IPS-18a (cell line): ENCODE measurements at regions not wholly inside any gene's neighbourhood (a gene's known extent, or its start where the extent isn't known, plus 50 kb on each side); places are given as distances from the start of the nearest gene placed in this dataset.

Source experiments
- H3K27ac ChIP-seq: one replicate; pipeline ENCODE4 v1.5.1; 2013; ENCODE audit warnings: low read length
- H3K27me3 ChIP-seq: one replicate; pipeline ENCODE4 v1.6.1; 2013; ENCODE audit warnings: mild to moderate bottlenecking, low read length; ENCODE audit not compliant: control insufficient read depth, insufficient read depth
- H3K36me3 ChIP-seq: one replicate; pipeline ENCODE4 v1.6.1; 2013; ENCODE audit warnings: low read depth, low read length; ENCODE audit not compliant: control insufficient read depth
- H3K4me1 ChIP-seq: one replicate; pipeline ENCODE4 v1.6.1; 2013; ENCODE audit warnings: low read depth, low read length; ENCODE audit not compliant: control insufficient read depth
- H3K4me3 ChIP-seq: one replicate; pipeline ENCODE4 v1.5.1; 2013; ENCODE audit warnings: low read length
- H3K9ac ChIP-seq: one replicate; pipeline ENCODE4 v1.6.1; 2013; ENCODE audit warnings: mild to moderate bottlenecking, low read length, moderate library complexity
- H3K9me3 ChIP-seq: one replicate; pipeline ENCODE4 v1.6.1; 2013; ENCODE audit warnings: low read depth, low read length; ENCODE audit not compliant: control insufficient read depth

DNA sequence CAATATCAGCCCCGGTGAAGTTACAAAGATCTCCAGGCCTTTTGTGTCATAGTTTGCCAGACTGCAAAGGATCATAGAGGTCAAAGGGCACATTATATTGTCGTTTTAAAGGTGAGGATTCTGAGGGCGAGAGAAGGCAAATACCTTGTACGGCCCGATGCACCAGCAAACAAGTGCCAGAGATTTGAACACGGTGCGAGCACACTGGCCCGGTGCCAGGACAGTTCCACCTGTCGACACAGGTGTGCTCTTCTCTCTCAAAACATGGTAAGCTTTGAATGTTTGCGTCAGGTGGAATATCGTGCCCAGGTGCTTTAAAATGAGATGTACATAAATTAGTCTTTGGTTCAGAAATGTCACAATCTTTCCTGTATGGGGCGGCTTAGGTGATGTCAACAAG, 776.1 kb upstream of the ID2 start:
- H3K9me3 ChIP-seq, result no peaks in the 10 kb centered on the region
- no peak overlapping the region for H3K27ac ChIP-seq
- H3K36me3 ChIP-seq, result no peaks in the 10 kb centered on the region
- peaks cover 7% of the 10 kb centered on the region for H3K4me1 ChIP-seq
- H3K27me3 ChIP-seq, result no peaks in the 10 kb centered on the region
- H3K4me3 ChIP-seq, result no peak overlapping the region
- H3K9ac ChIP-seq, result no peak overlapping the region

DNA sequence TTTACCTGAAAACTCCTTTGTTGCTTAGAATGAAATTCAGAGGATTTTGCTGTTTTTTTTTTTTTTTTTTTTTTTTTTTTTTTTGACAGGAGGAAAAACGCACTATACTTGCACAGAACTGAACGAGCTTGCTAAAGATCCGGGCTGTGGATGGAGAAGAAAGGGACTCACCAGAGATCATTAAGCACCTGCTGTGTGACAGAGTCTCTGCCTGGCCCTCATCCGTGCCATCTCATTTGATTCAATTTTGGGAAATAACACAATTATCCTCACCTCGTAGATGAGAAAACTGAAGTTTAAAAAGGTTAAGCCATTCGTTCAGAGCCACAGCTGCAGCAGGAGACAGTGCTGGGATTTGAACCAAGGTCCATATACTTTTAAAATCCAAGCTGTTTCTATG, 775.4 kb upstream of the ID2 start:
- Histone ChIP-seq H3K27me3 (no peaks in the 10 kb centered on the region), H3K36me3 (no peaks in the 10 kb centered on the region), H3K27ac (no peak overlapping the region), H3K9me3 (no peaks in the 10 kb centered on the region), H3K9ac (no peak overlapping the region), H3K4me3 (no peak overlapping the region), H3K4me1 (peaks cover 5% of the 10 kb centered on the region)

DNA sequence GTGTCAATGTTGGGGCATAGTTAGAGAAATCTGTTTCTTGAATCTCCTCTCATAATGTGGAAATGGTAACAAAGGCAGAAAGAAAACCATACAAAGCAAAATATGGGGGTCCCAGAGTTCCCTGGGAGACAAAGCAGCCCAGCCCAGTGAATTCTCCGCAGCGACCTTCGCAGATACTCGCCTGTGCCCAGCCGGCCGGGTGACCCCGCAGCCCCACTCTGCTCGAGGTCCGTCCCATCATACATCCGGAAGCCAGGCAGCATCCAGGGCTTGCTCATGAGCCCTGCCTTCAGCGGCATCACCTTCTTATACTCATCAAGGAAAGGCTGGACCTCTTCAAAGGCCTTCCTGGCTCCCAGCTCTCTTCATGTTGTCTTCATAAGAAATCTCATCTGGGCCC, 774.8 kb upstream of the ID2 start:
- no peaks in the 10 kb centered on the region for H3K9me3 ChIP-seq
- H3K9ac ChIP-seq, result no peak overlapping the region
- no peaks in the 10 kb centered on the region for H3K27me3 ChIP-seq
- no peaks in the 10 kb centered on the region for H3K36me3 ChIP-seq
- H3K27ac ChIP-seq, result no peak overlapping the region
- H3K4me1 ChIP-seq, result peaks cover 5% of the 10 kb centered on the region
- no peak overlapping the region for H3K4me3 ChIP-seq

DNA sequence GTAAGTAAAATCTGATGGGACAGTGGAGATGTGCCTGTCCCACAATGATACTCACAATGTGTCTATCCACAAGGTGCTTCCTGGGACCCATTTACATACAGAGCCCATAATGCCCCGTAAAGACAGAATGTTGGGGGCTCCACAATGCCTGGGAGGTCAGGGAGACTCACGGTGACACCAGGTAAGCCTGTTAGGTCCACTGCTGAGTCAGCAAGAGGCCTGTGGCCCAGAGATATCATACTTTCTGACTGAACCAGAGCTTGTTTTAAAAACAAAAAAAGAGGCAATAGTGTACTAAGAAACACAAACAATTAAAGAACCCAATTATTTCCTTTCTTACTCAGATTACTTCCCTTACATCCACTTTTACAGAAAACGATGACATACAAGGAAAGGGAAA, 771.1 kb upstream of the ID2 start:
- Histone ChIP-seq H3K36me3 (no peaks in the 10 kb centered on the region), H3K27ac (no peak overlapping the region), H3K4me3 (no peak overlapping the region), H3K27me3 (no peaks in the 10 kb centered on the region), H3K4me1 (peaks cover 11% of the 10 kb centered on the region), H3K9ac (no peak overlapping the region), H3K9me3 (no peaks in the 10 kb centered on the region)

DNA sequence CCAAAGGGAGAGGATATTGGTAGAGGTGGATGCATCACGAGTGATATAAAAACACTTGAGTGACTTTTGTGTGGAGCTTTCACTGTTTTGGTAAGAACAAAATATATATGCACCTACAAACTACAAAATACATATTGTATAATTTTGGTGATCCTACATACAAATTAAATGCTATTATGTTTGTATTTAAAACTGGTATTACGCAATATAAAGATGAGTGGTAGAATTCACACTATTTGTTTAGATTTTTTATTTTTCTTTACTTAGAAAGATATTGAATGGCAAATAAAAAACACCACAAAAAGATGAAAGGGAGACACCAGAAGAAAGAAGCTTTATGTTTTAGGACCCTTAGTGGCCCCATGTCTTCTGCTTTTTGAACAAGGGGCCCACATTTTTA, 770.7 kb upstream of the ID2 start:
- Histone ChIP-seq H3K9me3 (no peaks in the 10 kb centered on the region), H3K36me3 (no peaks in the 10 kb centered on the region), H3K4me1 (peaks cover 10% of the 10 kb centered on the region), H3K27me3 (no peaks in the 10 kb centered on the region), H3K27ac (no peak overlapping the region), H3K4me3 (no peak overlapping the region), H3K9ac (no peak overlapping the region)

DNA sequence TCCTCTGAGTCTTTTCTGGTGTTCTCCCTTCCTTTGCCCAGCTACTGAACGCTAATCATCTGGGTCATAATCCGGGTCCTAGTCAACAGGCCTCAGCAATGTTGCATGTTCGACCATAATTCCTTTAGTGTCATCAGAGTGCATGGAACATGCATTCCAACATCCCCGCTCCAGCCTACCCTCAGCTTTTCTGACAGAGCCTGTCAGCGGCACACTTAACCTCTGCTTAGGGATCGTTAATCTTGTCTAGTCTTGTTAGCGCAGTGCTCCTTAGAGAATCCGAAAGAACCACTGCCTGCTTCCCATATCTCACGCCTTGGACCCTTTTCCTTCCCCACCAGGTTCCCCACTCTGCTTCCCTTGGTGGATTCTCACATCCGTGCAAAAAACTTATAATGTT, 767.9 kb upstream of the ID2 start:
- no peaks in the 10 kb centered on the region for H3K27me3 ChIP-seq
- no peaks in the 10 kb centered on the region for H3K9me3 ChIP-seq

DNA sequence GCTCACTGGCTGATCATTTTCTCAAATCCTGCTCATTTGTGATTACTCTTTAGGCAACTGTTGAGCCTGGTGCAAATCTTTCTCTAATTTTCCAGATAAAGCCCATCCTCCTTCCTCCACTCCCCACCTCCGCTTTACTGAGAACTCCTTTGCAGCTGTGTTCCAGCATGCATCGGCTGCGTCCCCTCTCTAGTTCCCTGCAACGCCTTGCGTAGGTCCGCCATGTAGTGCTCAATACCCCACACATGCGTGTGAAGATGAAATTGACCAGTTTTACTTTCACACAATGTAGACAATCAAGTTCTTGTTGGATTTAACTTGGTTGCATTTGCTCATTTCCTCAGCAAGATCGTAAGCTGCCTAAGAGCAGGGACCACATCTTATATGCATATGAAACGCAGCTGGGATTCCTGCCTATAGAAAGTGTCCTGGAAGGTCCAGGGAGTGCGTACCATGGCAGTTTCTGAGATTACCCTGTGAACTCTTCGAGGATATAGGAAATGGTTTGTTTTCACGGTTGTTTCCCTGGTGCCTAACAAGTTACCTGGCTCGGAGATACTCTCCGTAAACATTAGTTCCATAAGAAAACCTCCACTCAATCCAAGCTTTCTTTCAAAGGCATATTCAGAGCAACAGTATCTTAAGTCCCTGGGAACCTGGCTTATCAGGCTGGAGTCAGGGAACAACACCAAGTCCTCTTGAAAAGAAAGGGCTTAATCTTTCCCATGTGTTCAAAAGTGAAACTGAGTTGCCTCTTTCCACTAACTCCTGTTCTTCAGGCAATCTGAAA, 766.4 kb upstream of the ID2 start:
- H3K36me3 ChIP-seq, result no peaks in the 10 kb centered on the region
- H3K9ac ChIP-seq, result no peak overlapping the region
- H3K4me3 ChIP-seq, result no peak overlapping the region
- H3K27ac ChIP-seq, result no peak overlapping the region
- H3K4me1 ChIP-seq, result peaks cover 10% of the 10 kb centered on the region
- H3K27me3 ChIP-seq, result no peaks in the 10 kb centered on the region
- no peaks in the 10 kb centered on the region for H3K9me3 ChIP-seq

More for the DNA sequence above, 767.9 kb upstream of the ID2 start:
- Histone ChIP-seq H3K36me3 (no peaks in the 10 kb centered on the region), H3K4me3 (no peak overlapping the region), H3K9ac (no peak overlapping the region), H3K27ac (no peak overlapping the region), H3K4me1 (peaks cover 10% of the 10 kb centered on the region)

DNA sequence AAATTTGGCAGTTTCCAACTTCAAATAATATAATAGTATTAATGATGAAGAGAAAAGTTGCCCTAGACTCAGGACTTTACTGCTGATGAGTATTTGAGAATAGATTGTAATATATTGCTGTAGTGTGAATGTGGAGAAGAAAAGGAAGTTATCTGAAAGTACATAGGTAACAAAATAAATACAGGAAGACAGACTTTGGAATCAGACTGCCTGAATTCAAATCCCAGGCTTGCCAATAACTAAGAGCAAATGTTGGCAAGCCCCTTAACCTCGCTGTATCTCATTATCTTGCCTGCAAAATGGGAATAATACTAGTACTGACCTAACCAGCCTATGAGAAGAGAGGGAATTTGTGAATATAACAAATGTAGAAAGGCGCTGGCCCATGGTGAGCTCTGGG, 765.2 kb upstream of the ID2 start:
- Histone ChIP-seq H3K27ac (no peak overlapping the region), H3K27me3 (no peaks in the 10 kb centered on the region), H3K4me1 (peaks cover 10% of the 10 kb centered on the region), H3K9me3 (no peaks in the 10 kb centered on the region), H3K4me3 (no peak overlapping the region), H3K36me3 (no peaks in the 10 kb centered on the region), H3K9ac (no peak overlapping the region)

DNA sequence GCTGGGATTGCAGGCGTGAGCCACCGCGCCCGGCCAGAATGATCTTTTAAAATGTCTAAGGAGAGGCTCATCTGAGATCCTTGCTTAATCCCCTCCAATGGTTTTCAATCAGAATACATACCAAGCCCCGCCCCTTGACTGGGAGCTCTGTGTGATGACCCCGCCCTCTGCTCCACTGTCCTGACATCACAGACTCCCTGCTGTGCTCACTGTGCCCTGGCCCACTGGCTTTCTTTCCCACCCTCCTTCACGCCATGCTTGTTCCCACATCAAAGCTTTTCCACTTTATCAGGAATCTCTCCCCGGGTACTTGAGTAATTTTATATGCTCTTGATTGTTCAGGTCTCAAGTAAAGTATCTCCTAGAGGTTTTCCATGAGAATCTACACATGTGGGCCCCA, 762.3 kb upstream of the ID2 start:
- H3K36me3 ChIP-seq, result no peaks in the 10 kb centered on the region
- no peaks in the 10 kb centered on the region for H3K27me3 ChIP-seq
- H3K4me1 ChIP-seq, result peaks cover 10% of the 10 kb centered on the region
- no peak overlapping the region for H3K4me3 ChIP-seq
- H3K9me3 ChIP-seq, result no peaks in the 10 kb centered on the region
- no peak overlapping the region for H3K9ac ChIP-seq
- no peak overlapping the region for H3K27ac ChIP-seq

DNA sequence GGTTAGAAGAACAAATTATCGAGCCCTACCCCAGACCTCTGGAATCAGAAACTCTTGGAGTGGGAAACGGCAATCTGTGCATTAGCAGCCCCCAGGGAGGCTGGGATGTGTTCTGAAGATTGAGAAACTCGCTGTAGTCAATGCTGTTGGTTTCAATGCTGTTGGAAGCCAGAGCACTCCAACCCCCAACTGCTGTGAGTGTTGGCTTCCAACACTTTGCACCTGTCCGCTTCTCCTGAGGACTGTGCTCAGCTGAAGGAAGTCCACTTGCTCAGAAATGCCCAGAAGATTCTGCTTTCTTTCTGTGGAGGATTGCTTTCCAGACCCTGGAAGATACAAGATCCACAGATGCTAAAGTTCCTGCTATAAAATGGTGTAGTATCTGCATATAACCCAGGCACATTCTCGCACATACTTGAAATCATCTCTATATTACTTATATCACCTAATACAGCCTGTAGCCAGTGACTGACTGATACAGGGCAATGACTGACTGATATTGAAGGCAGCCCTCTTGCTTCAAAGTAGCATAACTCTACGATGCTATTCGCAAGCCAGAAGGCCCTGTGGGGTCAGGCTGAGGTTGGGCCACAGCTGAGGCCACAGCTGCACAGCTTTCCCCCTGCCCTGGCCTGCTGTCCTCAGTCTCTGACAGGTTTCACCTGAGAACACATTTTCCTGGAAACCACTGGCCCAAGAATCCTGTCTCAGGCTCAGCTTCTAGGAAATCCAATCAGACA, 757.7 kb upstream of the ID2 start:
- Histone ChIP-seq H3K36me3 (no peaks in the 10 kb centered on the region), H3K9ac (no peak overlapping the region), H3K27me3 (no peaks in the 10 kb centered on the region), H3K4me3 (no peak overlapping the region), H3K4me1 (peaks cover 5% of the 10 kb centered on the region), H3K27ac (no peak overlapping the region), H3K9me3 (no peaks in the 10 kb centered on the region)

DNA sequence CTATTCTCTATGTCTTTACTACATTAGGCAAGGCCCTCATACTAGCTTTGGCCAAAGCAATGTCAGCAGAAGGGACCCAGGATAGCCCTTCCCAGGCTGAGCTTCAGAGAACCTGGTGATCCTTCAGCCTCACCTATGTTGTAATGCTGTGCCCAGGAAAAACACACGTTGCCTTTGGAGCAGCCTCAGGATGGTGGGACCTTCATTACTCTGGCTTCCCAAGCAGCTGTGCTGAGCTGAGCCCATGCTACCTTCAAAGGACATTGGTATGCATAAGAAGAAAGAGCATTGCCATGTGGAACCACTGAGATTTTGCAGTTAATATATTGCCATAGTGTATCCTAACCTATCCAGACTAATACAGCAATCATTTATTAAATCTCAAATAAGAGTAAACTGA, 756.4 kb upstream of the ID2 start:
- no peak overlapping the region for H3K9ac ChIP-seq
- no peaks in the 10 kb centered on the region for H3K36me3 ChIP-seq
- H3K4me3 ChIP-seq, result no peak overlapping the region
- peaks cover 5% of the 10 kb centered on the region for H3K4me1 ChIP-seq
- no peaks in the 10 kb centered on the region for H3K9me3 ChIP-seq
- no peaks in the 10 kb centered on the region for H3K27me3 ChIP-seq
- no peak overlapping the region for H3K27ac ChIP-seq

DNA sequence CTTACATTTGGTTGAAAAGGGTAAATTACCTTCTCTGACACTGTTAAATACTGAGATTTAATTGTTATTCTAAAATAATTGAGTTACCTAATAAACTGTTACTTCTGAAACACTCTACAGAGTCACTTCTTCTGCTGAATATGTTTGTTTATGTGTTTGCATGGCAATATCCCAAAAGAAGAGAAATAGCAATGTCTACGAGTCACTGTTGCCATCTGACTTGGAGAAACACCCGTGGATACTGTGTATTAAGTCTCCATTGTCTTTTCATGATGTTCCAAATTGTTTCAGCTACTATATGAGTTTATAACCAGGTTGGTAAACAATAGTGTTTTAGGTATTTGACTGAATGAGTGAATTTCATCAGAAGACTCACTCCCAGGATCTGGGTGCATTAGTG, 754.2 kb upstream of the ID2 start:
- no peaks in the 10 kb centered on the region for H3K9me3 ChIP-seq
- no peak overlapping the region for H3K4me3 ChIP-seq

More for the DNA sequence above, 754.2 kb upstream of the ID2 start:
- no peaks in the 10 kb centered on the region for H3K36me3 ChIP-seq
- no peaks in the 10 kb centered on the region for H3K27me3 ChIP-seq
- no peak overlapping the region for H3K9ac ChIP-seq
- no peak overlapping the region for H3K27ac ChIP-seq
- H3K4me1 ChIP-seq, result peaks cover 5% of the 10 kb centered on the region
